HG03442 (cell line): ENCODE measurements at regions not wholly inside any gene's neighbourhood (a gene's known extent, or its start where the extent isn't known, plus 50 kb on each side); places are given as distances from the start of the nearest gene placed in this dataset.

Source experiments
- ATAC-seq: cut with Tn5 transposase; IDR thresholded peaks from one replicate; pipeline ENCODE4 v1.9.1; 2021; ENCODE audit warnings: mild to moderate bottlenecking, moderate library complexity; ENCODE audit not compliant: unreplicated experiment

GRCh38 chr18:61057443-61057842 lies 275.8 kb upstream of the CDH20 start:
- ATAC-seq, result no peak

- no peak for ATAC-seq
These were observed 271.0 kb upstream of the CDH20 start for GRCh38 chr18:61062258-61062657.

GRCh38 chr18:61064911-61065310 lies 268.3 kb upstream of the CDH20 start:
- ATAC-seq, result no peak

- no peak for ATAC-seq
These were observed 256.2 kb upstream of the CDH20 start for GRCh38 chr18:61076986-61077385.

- no peak for ATAC-seq
These were observed 253.5 kb upstream of the CDH20 start for GRCh38 chr18:61079714-61080113.

GRCh38 chr18:61080954-61081528 lies 252.2 kb upstream of the CDH20 start:
- no peak for ATAC-seq

GRCh38 chr18:61082976-61083630 lies 250.1 kb upstream of the CDH20 start:
- no peak for ATAC-seq

- ATAC-seq, result no peak
These were observed 248.2 kb upstream of the CDH20 start for GRCh38 chr18:61085036-61085435.

GRCh38 chr18:61085761-61086160 lies 247.5 kb upstream of the CDH20 start:
- no peak for ATAC-seq

GRCh38 chr18:61086657-61087056 lies 246.6 kb upstream of the CDH20 start:
- ATAC-seq, result no peak

- no peak for ATAC-seq
These were observed 241.9 kb upstream of the CDH20 start for GRCh38 chr18:61091379-61091778.

- no peak for ATAC-seq
These were observed 239.3 kb upstream of the CDH20 start for GRCh38 chr18:61093965-61094364.

GRCh38 chr18:61096226-61096625 lies 237.0 kb upstream of the CDH20 start:
- no peak for ATAC-seq

- no peak for ATAC-seq
These were observed 226.1 kb upstream of the CDH20 start for GRCh38 chr18:61107113-61107512.

- no peak for ATAC-seq
These were observed 224.5 kb upstream of the CDH20 start for GRCh38 chr18:61108706-61109105.

- ATAC-seq, result no peak
These were observed 209.9 kb upstream of the CDH20 start for GRCh38 chr18:61123309-61123708.

- no peak for ATAC-seq
These were observed 205.3 kb upstream of the CDH20 start for GRCh38 chr18:61127714-61128467.

- ATAC-seq, result no peak
These were observed 204.2 kb upstream of the CDH20 start for GRCh38 chr18:61129001-61129400.

GRCh38 chr18:61132031-61132430 lies 201.2 kb upstream of the CDH20 start:
- ATAC-seq, result no peak

- no peak for ATAC-seq
These were observed 199.4 kb upstream of the CDH20 start for GRCh38 chr18:61133783-61134182.

- no peak for ATAC-seq
These were observed 196.4 kb upstream of the CDH20 start for GRCh38 chr18:61136711-61137251.

GRCh38 chr18:61141691-61142090 lies 191.5 kb upstream of the CDH20 start:
- ATAC-seq, result no peak
